ENCODE measurements at regions not wholly inside any gene's neighbourhood (a gene's known extent, or its start where the extent isn't known, plus 50 kb on each side); places are given as distances from the start of the nearest gene placed in this dataset.

- H3K9me3 ChIP-seq (ENCODE audit: control insufficient read depth in 2 of 3, low read length in 3 of 3): no peaks in the 10 kb centered on the region
- Mint-ChIP-seq H3K27ac (no peak overlapping the region), H3K9me3 (peaks cover 0 to 10% (median 4%) of the 10 kb centered on the region in 11 donors), H3K4me1 (no peaks in the 10 kb centered on the region), H3K36me3 (no peaks in the 10 kb centered on the region), H3K27me3 (no peaks in the 10 kb centered on the region), H3K4me3 (no peak overlapping the region)
- no peaks in the 10 kb centered on the region for H3K36me3 ChIP-seq (ENCODE audit: control insufficient read depth in 2 of 3, insufficient read depth in 3 of 3, low read length in 3 of 3)
- CTCF ChIA-PET: no interaction called here
- H3K27me3 ChIP-seq (ENCODE audit: control insufficient read depth in 2 of 2, insufficient read depth in 2 of 2, low read length in 2 of 2): no peaks in the 10 kb centered on the region
- H3K4me3 ChIP-seq (ENCODE audit: low read length): no peak overlapping the region
- ATAC-seq: no peak
- no peak overlapping the region for H3K27ac ChIP-seq (ENCODE audit: low read depth, low read length)
- intact Hi-C loops (cut with micrococcal nuclease): no loop called here
- H3K4me1 ChIP-seq (ENCODE audit: control insufficient read depth in 2 of 2, insufficient read depth in 2 of 2, low read length in 2 of 2): no peaks in the 10 kb centered on the region
- POLR2A ChIA-PET: no interaction called here
- DNase-seq: no peak
Observed at GRCh38 chrX:95628796-95629195, 1055.8 kb upstream of the DIAPH2 start.

DNA sequence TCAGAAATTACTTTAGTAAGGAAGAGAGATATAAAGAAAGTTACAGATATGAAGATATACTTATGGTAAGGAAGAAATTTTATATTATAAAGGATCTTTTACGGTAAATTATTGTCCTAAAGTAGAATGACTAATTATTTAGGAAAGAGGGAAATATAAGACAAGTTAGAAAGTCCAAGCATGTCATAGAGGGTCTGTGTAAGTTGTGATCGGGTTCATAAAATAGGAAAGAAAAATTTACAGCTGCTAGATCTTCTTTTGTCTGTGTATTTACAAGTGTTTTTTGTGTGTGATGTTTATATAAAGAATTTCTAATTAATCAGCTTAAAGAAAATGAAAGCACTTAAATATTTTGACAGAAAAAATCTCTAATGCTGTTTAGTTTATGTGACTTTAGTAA lies 1054.9 kb upstream of the DIAPH2 start:
- CTCF ChIA-PET: no interaction called here
- no peak for DNase-seq
- POLR2A ChIA-PET: no interaction called here
- no peak overlapping the region for H3K4me3 Mint-ChIP-seq
- intact Hi-C loops (cut with micrococcal nuclease): no loop called here
- Histone ChIP-seq H3K9me3 (ENCODE audit: control insufficient read depth in 2 of 3, low read length in 3 of 3) (no peaks in the 10 kb centered on the region), H3K36me3 (ENCODE audit: control insufficient read depth in 2 of 3, insufficient read depth in 3 of 3, low read length in 3 of 3) (no peaks in the 10 kb centered on the region), H3K27me3 (ENCODE audit: control insufficient read depth in 2 of 2, insufficient read depth in 2 of 2, low read length in 2 of 2) (no peaks in the 10 kb centered on the region), H3K27ac (ENCODE audit: low read depth, low read length) (no peak overlapping the region), H3K4me1 (ENCODE audit: control insufficient read depth in 2 of 2, insufficient read depth in 2 of 2, low read length in 2 of 2) (no peaks in the 10 kb centered on the region), H3K4me3 (ENCODE audit: low read length) (no peak overlapping the region)
- H3K27ac Mint-ChIP-seq: no peak overlapping the region
- no peaks in the 10 kb centered on the region for H3K4me1 Mint-ChIP-seq
- H3K9me3 Mint-ChIP-seq: peaks cover 0 to 10% (median 4%) of the 10 kb centered on the region in 11 donors
- no peak for ATAC-seq
- no peaks in the 10 kb centered on the region for H3K27me3 Mint-ChIP-seq
- H3K36me3 Mint-ChIP-seq: no peaks in the 10 kb centered on the region

- Mint-ChIP-seq H3K4me1 (no peaks in the 10 kb centered on the region), H3K27me3 (no peaks in the 10 kb centered on the region), H3K27ac (no peak overlapping the region), H3K9me3 (peaks cover 0 to 10% (median 0%) of the 10 kb centered on the region in 11 donors), H3K4me3 (no peak overlapping the region), H3K36me3 (no peaks in the 10 kb centered on the region)
- no peaks in the 10 kb centered on the region for H3K27me3 ChIP-seq (ENCODE audit: control insufficient read depth in 2 of 2, insufficient read depth in 2 of 2, low read length in 2 of 2)
- intact Hi-C loops (cut with micrococcal nuclease): no loop called here
- no peak overlapping the region for H3K4me3 ChIP-seq (ENCODE audit: low read length)
- H3K27ac ChIP-seq (ENCODE audit: low read depth, low read length): no peak overlapping the region
- ChIA-PET POLR2A (no interaction called here), CTCF (no interaction called here)
- DNase-seq: no peak
- no peaks in the 10 kb centered on the region for H3K36me3 ChIP-seq (ENCODE audit: control insufficient read depth in 2 of 3, insufficient read depth in 3 of 3, low read length in 3 of 3)
- H3K4me1 ChIP-seq (ENCODE audit: control insufficient read depth in 2 of 2, insufficient read depth in 2 of 2, low read length in 2 of 2): no peaks in the 10 kb centered on the region
- H3K9me3 ChIP-seq (ENCODE audit: control insufficient read depth in 2 of 3, low read length in 3 of 3): no peaks in the 10 kb centered on the region
- no peak for ATAC-seq
Observed at GRCh38 chrX:95640226-95640625, 1044.4 kb upstream of the DIAPH2 start.

GRCh38 chrX:95645738-95646137 lies 1038.9 kb upstream of the DIAPH2 start:
- Histone ChIP-seq H3K27me3 (ENCODE audit: control insufficient read depth in 2 of 2, insufficient read depth in 2 of 2, low read length in 2 of 2) (no peaks in the 10 kb centered on the region), H3K36me3 (ENCODE audit: control insufficient read depth in 2 of 3, insufficient read depth in 3 of 3, low read length in 3 of 3) (no peaks in the 10 kb centered on the region), H3K4me3 (ENCODE audit: low read length) (no peak overlapping the region), H3K9me3 (ENCODE audit: control insufficient read depth in 2 of 3, low read length in 3 of 3) (no peaks in the 10 kb centered on the region), H3K4me1 (ENCODE audit: control insufficient read depth in 2 of 2, insufficient read depth in 2 of 2, low read length in 2 of 2) (no peaks in the 10 kb centered on the region), H3K27ac (ENCODE audit: low read depth, low read length) (no peak overlapping the region)
- ChIA-PET POLR2A (no interaction called here), CTCF (no interaction called here)
- H3K27me3 Mint-ChIP-seq: no peaks in the 10 kb centered on the region
- ATAC-seq: no peak
- no peaks in the 10 kb centered on the region for H3K36me3 Mint-ChIP-seq
- H3K9me3 Mint-ChIP-seq: peaks cover 0 to 5% (median 0%) of the 10 kb centered on the region in 11 donors
- H3K4me3 Mint-ChIP-seq: no peak overlapping the region
- no peak overlapping the region for H3K27ac Mint-ChIP-seq
- DNase-seq: no peak
- intact Hi-C loops (cut with micrococcal nuclease): no loop called here
- no peaks in the 10 kb centered on the region for H3K4me1 Mint-ChIP-seq

- no peak overlapping the region for H3K4me3 Mint-ChIP-seq
- Histone ChIP-seq H3K9me3 (ENCODE audit: control insufficient read depth in 2 of 3, low read length in 3 of 3) (no peaks in the 10 kb centered on the region), H3K4me1 (ENCODE audit: control insufficient read depth in 2 of 2, insufficient read depth in 2 of 2, low read length in 2 of 2) (no peaks in the 10 kb centered on the region), H3K27ac (ENCODE audit: low read depth, low read length) (no peak overlapping the region), H3K4me3 (ENCODE audit: low read length) (no peak overlapping the region), H3K27me3 (ENCODE audit: control insufficient read depth in 2 of 2, insufficient read depth in 2 of 2, low read length in 2 of 2) (no peaks in the 10 kb centered on the region), H3K36me3 (ENCODE audit: control insufficient read depth in 2 of 3, insufficient read depth in 3 of 3, low read length in 3 of 3) (no peaks in the 10 kb centered on the region)
- no peaks in the 10 kb centered on the region for H3K27me3 Mint-ChIP-seq
- H3K36me3 Mint-ChIP-seq: no peaks in the 10 kb centered on the region
- DNase-seq: no peak
- H3K27ac Mint-ChIP-seq: no peak overlapping the region
- H3K9me3 Mint-ChIP-seq: peaks cover 0 to 11% (median 0%) of the 10 kb centered on the region in 11 donors
- H3K4me1 Mint-ChIP-seq: no peaks in the 10 kb centered on the region
- ChIA-PET POLR2A (no interaction called here), CTCF (no interaction called here)
- intact Hi-C loops (cut with micrococcal nuclease): no loop called here
- no peak for ATAC-seq
Observed at GRCh38 chrX:95662200-95662599, 1022.4 kb upstream of the DIAPH2 start.

- POLR2A ChIA-PET: no interaction called here
- H3K27ac ChIP-seq (ENCODE audit: low read depth, low read length): no peak overlapping the region
- no peaks in the 10 kb centered on the region for H3K27me3 ChIP-seq (ENCODE audit: control insufficient read depth in 2 of 2, insufficient read depth in 2 of 2, low read length in 2 of 2)
- no peak overlapping the region for H3K4me3 Mint-ChIP-seq
- no peaks in the 10 kb centered on the region for H3K4me1 Mint-ChIP-seq
- no peak overlapping the region for H3K4me3 ChIP-seq (ENCODE audit: low read length)
- CTCF ChIA-PET: no interaction called here
- no peaks in the 10 kb centered on the region for H3K27me3 Mint-ChIP-seq
- intact Hi-C loops (cut with micrococcal nuclease): no loop called here
- no peak overlapping the region for H3K27ac Mint-ChIP-seq
- ATAC-seq: no peak
- H3K36me3 ChIP-seq (ENCODE audit: control insufficient read depth in 2 of 3, insufficient read depth in 3 of 3, low read length in 3 of 3): no peaks in the 10 kb centered on the region
- H3K9me3 ChIP-seq (ENCODE audit: control insufficient read depth in 2 of 3, low read length in 3 of 3): no peaks in the 10 kb centered on the region
- DNase-seq: no peak
- no peaks in the 10 kb centered on the region for H3K36me3 Mint-ChIP-seq
- no peaks in the 10 kb centered on the region for H3K4me1 ChIP-seq (ENCODE audit: control insufficient read depth in 2 of 2, insufficient read depth in 2 of 2, low read length in 2 of 2)
- H3K9me3 Mint-ChIP-seq: peaks cover 0 to 17% (median 2%) of the 10 kb centered on the region in 11 donors
Observed at GRCh38 chrX:95666056-95666455, 1018.6 kb upstream of the DIAPH2 start.

- no peak for ATAC-seq
- Histone ChIP-seq H3K27ac (ENCODE audit: low read depth, low read length) (no peak overlapping the region), H3K27me3 (ENCODE audit: control insufficient read depth in 2 of 2, insufficient read depth in 2 of 2, low read length in 2 of 2) (no peaks in the 10 kb centered on the region), H3K4me1 (ENCODE audit: control insufficient read depth in 2 of 2, insufficient read depth in 2 of 2, low read length in 2 of 2) (no peaks in the 10 kb centered on the region), H3K36me3 (ENCODE audit: control insufficient read depth in 2 of 3, insufficient read depth in 3 of 3, low read length in 3 of 3) (no peaks in the 10 kb centered on the region), H3K4me3 (ENCODE audit: low read length) (no peak overlapping the region), H3K9me3 (ENCODE audit: control insufficient read depth in 2 of 3, low read length in 3 of 3) (no peaks in the 10 kb centered on the region)
- no peak overlapping the region for H3K4me3 Mint-ChIP-seq
- H3K27ac Mint-ChIP-seq: no peak overlapping the region
- no peaks in the 10 kb centered on the region for H3K36me3 Mint-ChIP-seq
- H3K9me3 Mint-ChIP-seq: peaks cover 0 to 3% (median 0%) of the 10 kb centered on the region in 11 donors
- ChIA-PET POLR2A (no interaction called here), CTCF (no interaction called here)
- DNase-seq: no peak
- no peaks in the 10 kb centered on the region for H3K4me1 Mint-ChIP-seq
- no peaks in the 10 kb centered on the region for H3K27me3 Mint-ChIP-seq
- intact Hi-C loops (cut with micrococcal nuclease): no loop called here
Observed at GRCh38 chrX:95675011-95675410, 1009.6 kb upstream of the DIAPH2 start.
